Femur (tissue), 1 donor: ENCODE measurements at regions not wholly inside any gene's neighbourhood (a gene's known extent, or its start where the extent isn't known, plus 50 kb on each side); places are given as distances from the start of the nearest gene placed in this dataset.
"Not testable (repeated sequence)": the region's sequence is repeated elsewhere in the genome, so short reads cannot be mapped to it uniquely, and the experiment has no call there.

ENCODE experiments used
- DNase-seq: peaks from one replicate; pipeline ENCODE4 v3.0.0-alpha.2; 2017

DNA sequence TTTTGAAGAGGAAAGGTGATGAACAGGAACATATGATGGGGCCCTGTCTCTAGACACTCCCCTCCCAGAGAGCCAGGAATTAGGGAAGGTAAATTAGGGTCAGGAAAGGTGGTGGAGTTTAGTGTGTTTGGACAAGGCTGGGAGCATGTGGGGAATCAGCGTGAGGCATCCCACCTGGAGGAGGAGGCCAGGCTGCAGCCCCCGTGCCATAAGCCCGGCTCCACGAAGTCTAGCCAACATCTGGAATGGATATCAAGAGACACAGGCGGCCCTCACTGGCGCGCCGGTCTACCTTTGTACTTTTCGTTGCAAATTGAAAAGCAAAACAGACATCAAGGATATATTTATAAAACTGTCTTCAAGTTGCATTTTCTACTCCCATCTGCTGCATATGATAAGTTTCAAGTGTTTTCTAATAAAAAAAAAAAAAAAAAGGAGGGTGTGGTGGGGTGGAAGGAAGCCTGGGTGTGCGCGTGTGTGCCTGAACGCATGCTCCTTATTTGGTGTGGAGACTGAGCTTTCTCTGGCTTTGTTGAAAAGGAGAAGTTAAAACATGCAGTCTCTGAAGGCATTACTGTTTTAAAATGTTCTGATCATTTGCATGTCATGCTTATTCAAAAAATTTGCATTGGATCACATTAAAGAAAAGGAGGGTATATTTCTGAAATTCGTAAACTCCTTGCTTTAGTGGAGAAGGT is 546.7 kb upstream of the ID2 start:
- peak; percentile 55 for DNase-seq

DNA sequence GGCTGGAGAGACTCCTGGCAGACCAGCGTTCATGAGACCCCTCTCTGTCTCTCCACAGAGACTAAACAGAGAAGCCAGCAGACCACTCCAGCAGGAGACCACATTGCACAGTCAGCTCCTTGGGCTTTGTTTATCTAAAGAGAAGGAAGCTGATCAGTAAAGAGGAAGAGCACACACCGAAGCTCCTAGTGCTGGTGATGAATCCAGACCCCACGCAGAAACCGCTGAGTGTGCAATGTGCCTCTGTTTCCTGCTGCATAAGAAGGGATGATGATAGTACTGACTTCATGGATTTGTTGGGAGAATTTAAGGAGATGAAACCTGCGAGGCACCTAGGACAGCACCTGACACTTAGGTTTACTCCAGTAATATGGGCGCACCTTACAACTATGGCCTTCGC is 544.1 kb upstream of the ID2 start:
- no peak for DNase-seq

DNA sequence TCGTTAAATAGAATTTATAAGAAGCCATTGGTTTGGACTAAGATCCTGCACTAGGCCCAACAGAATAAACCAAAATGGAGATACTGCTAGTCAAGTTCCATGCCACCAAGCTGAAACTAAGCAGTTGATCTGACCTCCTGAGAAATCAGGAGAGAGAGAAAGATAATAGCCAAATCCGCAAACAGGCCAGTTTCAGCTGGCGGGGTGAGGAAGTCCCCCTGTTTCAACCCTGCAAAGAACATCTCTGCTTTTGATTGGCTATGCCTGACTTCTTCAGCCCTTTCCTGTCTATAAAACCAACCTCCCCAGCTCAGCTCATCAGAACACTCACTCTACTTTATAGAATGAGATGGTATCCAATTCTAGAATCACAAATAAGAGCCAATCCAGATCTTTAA is 543.3 kb upstream of the ID2 start:
- no peak for DNase-seq

DNA sequence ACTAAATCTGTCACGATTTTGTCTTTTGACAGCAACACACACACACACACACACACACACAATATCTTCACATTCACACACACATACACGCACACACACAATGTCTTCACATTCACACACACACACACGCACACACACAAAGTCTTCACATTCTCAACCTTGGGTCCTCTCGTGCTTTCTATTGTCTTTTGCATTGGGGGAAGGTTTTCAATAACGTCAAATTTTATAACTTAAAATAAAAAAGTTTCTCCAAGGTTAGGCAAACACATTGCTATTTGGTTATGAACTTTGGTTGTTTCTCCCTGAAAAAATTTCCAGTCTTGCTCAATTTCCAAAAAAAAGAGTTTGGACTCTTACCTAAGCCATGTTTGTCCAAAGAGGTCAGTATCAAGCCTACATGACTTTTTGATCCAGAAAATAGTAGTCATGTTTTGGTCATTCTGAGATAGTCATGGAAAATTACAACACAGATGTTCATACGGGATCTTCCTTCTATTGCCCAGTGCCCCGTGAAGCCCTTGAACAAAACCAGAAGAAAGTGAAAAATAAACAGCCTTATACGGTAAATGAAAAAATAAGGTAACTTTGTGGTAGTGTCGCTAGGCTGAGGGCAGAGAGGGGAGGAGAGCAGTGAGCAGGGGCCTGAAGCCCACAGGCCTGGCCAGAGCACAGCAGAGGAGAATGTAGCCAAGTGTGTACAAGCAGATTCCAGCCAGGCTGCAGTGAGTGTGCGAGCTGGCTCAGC is 542.8 kb upstream of the ID2 start:
- DNase-seq = no peak

DNA sequence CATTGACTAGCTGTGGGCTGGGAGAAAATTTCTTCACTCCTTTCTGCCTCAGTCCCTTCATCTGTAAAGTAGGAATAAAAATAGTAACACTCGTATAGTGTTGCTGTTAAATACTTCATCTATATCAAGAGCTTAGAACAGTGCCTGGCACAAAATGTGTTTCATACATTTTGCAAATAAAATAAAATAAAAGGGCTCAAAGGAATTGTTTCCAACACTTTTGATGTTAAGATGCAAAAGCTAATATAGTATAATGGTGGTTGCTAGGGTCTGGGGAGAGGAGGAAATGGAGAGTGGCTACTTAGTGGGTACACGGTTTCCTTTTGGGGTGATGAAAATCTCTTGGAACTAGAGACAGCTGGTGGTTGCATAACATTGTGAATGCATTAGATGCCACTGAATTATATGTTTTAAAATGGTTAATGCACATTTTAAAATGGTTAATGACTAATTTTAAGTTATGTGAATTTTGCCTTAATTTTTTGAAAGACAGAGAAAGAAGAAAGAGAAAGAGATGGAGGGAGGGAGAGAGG is 542.1 kb upstream of the ID2 start:
- DNase-seq = no peak

DNA sequence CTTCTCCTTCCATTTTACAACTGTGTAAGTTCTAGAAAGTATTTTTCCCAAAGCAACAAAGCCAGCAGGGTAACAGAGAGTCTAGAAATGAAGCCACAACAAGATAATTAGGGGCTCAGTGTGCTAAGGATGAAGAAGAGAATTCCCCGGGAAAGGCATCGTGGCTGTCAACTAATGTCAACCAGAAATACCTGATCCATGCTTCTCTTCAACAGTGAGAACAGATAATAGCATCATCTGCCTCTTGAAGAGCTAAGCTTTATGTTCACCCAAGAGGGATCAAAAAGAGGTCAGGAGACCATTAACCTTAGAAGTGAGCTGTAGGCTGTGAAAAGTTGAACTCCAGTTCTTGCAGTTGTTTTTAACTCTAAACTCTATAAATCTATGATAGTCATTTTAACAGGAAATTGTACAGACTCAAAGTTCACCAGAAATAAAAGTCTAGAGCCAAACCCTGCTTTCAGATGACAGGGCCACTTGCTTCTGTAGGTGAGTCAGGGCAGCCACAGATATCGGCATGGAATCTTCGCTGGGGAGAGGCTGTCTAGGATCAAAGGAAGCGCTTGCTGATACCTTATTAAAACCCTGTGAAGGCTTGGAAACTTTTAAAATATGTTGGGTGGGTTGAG is 540.7 kb upstream of the ID2 start:
- DNase-seq = no peak

DNA sequence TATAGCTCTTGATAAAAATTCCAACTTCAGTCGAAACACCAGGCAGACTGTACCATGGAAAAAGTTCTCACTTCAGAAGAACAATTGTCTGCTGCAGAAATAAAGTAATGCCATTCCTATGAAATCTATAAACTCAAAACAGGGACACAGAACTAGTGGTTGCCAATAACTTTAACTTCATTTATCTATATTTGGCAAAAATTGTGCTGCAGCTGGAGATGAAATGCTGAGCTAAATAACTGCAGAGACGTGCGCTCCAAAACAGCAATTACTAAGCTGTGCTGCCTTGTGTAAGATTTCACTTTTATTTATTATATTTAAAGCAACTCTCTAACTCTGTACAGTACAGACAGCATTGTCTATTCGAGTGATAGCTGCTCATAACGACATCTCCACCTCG is 540.1 kb upstream of the ID2 start:
- no peak for DNase-seq

DNA sequence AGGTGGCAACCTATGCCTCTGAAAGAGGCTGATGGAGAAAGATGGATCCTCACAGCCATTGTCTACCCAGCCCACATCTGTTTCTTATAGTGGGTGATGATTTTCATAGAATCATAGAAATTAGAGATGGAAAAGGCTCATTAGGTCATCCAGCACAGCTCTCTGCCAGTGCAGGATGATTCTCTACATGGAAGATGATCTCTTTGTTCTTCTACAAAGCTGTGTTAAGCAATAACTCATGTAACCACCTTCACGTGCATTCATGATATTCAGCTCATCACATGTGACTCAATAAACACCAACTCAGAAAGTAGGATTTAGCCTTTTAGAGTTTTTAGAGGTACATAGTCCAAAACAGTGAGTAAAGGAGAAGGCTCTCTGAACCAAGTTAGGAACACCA is 539.4 kb upstream of the ID2 start:
- DNase-seq = no peak

DNA sequence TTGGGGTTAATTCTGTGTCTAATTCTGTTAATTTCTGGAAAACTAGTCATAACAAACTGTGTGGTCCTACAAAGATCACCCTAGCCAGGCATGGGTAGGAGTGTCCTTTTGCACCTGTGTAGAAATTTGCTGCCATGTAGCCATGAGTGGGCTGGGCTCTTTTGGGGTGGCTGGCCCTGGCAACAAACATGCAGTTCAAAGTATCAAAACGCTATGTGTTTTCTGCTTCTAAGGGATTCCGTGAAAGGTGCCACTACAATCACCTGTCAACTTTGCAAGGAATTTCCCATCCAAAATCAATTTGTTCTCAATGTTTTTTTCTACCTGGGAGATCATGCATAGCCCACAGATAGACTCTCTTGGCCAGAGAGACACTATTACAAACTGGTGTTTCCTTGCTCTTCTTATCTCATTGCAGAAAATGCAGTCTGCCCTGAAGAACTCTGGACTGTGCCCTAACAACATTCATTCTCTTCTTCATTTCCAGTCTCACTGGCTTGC is 537.7 kb upstream of the ID2 start:
- no peak for DNase-seq

DNA sequence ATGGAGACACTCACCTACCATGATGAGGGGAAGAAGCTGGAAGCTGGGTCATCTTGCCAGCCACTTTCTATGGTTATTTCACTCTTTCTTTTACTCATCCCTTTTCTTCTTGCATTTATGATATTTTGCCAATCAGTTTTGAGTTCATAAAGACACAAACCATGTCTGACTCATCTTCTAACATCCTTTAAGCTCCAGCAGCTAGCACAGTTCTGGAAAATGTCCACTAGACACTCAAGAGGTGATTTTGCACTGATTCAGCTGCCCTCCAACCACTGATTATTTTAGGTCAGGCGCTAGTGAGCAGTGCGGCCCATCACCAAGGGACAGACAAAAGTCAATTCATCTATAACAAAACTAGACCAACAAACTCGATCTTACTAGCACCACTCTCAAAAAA is 537.1 kb upstream of the ID2 start:
- no peak for DNase-seq

DNA sequence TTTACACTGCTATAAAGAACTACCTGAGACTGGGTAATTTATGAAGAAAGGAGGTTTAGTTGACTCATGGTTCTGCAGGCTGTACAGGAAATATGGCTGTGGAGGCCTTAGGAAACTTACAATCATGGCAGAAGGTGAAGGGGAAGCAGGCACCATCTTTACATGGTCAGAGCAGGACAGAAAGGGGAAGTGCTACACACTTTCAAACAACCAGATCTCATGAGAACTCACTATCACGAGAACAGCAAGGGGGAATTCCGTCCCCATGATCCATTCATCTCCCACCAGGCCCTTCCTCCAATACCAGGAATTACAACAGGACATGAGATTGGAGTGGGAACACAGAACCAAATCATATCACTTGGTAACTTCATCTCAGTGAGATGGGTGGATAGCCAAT is 536.5 kb upstream of the ID2 start:
- not testable (repeated sequence) for DNase-seq

DNA sequence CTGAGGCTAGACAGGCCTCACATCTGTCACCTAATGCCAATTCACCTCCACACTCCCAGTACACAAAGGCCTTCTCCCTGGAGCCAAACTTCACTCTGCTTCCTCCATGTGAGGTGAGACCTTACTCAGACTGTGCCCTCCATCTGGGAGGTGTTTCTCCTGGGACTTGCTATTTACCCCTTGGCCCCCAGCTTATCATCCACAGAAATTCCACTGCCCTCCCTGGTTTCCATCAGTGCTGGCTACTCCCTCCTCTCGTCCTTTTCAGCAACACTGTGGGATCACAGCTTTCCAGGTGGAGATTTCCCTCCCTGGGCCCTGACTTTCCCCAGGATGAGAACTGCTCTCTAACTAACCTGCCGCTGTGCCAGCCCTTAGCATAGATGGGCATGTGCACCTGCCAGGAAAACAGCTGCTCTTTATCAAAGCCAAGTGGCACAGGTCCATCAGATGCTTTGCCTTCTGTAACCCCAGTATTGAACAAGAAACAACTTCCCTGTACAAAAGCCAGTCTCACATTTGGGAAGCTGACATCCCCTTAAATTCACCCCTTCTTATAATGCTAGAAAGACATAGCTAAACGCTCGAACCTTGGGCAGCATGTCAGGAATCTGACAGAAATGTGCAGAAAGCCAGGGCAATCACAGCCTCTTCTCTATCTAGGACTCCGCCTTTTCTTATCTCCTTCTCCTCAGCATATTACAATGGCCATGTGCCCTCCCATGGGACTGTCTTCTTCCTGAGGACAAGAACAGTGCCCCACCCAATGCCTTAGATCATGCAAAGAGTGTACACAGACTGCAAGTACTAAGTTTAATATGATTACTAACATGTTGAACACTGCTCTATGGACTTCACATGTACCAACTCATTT is 535.5 kb upstream of the ID2 start:
- peak; percentile 54 for DNase-seq

DNA sequence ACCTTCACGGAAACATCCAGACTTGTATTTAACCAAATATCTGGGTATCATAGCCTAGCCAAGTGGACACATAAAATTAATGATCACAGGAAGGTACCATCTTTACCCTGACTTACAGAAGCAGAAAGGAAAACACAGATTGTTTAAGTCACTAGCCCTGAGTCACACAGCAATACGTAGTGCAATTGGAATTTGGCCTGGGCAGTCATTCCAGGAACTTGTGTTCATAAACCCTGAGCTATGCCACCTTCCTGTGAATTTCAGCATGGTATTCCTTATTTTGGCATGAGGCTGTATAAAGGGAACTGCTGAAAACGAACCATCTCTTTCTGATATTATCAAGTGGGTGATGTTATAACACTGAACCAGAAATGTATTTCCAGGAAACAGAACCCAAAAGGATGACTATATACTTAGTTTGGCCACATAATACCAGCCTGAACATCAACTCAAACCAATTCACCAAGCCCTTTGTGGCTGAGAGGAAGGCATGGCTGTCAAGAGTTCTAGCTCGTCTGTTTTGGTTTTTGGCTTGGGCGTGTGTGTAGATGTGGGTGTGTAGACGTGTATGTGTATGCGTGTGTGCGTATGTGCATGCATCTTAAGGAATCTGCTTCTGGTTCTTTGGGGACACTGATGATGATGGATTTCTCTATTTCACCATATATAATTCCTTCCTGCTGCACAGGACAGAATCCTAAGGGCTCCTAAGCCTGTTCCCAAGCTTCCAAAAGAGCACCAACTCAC is 533.4 kb upstream of the ID2 start:
- DNase-seq = no peak

DNA sequence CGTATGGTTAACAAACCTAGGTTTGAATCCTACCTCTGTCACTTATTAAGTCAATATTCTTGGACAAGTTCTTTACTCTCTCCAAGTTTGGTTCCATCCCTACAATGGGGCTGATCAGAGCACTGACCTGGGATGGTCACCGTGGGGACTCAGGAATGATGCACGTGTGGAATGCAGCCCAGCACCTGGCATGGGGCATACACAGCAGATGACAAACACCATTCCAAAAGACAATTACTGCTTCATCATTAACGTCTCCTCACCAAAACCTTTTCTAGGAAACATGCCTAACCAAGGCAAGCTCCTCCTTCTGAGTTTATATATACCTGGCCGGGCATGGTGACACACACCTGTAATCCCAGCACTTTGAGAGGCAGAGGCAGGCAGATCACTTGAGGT is 532.9 kb upstream of the ID2 start:
- no peak for DNase-seq

DNA sequence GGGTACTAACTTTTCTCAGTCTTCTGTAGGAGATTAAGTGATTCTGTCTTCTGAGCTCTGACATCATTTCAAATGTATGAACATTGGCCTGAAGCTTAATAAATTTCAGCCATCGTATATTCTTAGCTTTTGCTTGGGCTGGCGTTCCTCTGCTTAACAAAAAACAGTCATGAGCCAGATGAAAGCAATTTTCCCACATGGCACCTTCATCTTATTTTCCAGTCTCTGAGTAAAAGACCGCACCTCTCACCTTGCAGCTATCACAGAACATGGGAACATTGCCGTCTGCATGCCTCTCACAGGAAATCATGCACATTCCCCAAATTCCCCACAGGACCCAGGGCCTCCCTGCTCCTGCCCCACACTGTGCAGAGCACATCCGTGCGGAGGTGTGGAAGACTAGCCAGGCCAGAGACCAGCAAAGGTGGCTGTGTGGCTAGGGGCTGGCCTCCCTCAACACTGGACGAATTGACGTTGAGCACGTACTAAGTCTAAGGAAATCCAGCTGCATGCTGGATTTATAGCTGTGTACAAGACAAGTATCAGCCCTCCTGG is 531.8 kb upstream of the ID2 start:
- DNase-seq = no peak

DNA sequence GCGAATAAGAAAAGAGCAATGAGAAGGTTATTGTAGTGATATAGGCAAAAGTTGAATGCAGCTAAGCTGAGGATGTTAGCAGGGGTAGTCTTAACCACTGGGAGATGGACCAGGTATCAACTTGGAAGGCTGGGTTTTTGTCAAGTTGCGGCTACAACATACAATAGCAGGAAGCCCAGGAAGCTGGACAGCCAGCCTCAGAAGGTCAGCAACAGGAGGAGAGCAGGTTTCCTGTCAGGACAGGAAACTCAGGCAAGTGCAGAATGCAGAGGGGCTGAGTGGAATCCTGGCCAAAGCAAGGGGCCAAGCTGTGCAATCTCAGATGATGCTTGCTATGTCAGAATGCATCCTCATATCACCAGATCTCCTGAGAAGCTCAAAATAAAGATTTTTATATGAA is 530.0 kb upstream of the ID2 start:
- DNase-seq = no peak

DNA sequence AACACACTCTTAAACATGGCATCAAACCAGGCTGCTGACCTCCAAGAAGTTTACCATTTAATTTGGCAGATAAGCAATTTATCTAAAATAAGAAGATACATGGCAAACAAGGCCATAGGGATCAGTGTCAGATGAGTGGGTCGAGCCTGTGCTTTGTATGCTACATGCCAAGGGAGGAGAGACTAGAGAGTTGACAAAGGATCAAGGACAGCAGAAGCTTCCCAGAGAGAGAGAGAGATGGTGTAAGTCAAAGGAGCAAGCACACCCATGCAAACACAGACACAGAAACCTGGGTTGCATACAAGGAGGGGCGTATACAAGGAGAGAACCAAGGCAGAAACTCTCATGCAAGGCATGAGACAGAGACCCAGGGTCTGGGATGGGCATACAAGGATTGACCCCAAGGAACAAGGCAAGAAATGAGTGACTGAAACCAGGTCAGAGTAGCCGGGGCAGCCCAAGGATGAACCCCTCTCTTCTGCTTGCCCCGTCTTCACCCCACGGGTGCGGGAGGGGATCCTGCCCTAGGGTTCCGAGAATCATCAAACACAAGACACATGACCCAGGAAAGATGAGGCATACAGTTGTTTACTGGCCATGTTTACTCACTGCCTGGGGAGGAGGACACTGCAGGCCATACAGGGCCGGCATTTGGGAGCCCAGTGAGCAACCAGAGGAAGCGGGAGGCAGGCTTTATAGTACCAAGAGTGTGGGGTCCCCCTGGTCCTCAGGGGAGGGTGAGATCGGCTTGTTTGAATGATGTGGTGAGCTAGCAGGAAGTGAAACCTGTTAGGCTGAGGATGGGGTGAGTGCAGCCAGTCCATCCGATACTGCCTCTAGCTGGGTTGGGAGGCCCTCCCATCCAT is 529.2 kb upstream of the ID2 start:
- DNase-seq = no peak

DNA sequence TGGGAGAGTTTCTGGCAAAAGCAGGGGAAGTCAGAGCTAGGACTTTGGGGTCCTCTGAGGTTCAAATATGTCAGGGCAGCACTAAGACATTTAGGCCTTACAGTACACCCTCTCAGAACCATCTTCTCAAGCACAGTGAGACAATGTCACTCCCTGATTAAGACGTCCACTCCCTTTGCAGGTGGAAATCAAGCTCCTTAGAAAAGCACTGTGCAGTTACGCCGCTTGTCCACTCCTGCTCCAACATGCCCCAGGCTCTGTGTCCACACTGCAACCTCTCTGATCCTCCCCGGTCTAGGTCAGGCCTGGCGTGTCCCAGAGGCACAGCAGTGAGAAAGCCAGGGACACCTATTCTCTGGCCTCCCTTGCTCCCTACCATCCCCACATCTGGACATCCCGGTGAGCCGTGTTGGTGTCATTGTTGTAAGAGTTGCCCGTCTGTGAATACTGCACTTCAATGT is 528.6 kb upstream of the ID2 start:
- no peak for DNase-seq

DNA sequence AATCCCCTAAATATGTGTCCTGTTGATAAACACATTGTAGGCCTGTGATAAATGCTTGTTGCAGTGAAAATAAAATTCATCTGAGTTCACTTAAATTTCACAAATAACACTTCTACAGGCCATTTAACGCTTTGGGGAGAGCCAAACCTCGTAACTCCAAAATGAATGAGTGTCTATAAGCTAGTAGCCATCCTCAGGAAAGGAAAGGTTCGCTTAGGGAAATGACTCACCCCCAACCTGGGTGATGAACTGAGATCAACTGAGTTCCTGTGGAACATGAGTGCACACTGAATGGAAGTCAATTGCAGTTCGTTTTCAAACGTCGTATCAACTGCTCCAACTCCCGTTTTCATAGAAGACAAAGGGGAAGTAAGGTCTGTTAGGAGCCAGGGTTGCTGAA is 527.6 kb upstream of the ID2 start:
- DNase-seq = no peak

DNA sequence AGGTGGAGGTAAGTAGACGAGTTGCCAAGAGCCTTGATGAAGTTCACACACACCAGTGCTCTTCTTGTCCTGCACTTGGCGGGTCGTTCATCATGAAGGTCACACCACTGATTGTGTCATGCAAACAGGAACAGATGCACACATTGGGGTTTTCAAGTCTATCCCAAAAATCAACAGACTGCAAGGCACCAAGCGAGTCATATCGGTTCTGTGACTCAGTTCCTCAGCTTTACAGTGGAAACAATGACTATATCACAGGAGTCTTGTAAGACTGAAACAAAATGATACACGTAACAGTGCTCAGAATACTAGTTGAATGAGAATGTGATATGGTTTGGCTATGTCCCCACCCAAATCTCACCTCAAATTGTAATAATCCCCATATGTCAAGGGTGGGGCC is 526.9 kb upstream of the ID2 start:
- no peak for DNase-seq
